ENCODE measurements at regions not wholly inside any gene's neighbourhood (a gene's known extent, or its start where the extent isn't known, plus 50 kb on each side); places are given as distances from the start of the nearest gene placed in this dataset.

GRCh38 chr6:95309545-95309944 lies 267.8 kb upstream of the MANEA start:
- no peaks in the 10 kb centered on the region for H4K20me1 ChIP-seq (ENCODE audit: insufficient read depth, low read length)
- DNase-seq (ENCODE audit: low spot score) (no peak), ATAC-seq (no peak), FAIRE-seq (no peak)
- in situ Hi-C loops (cut with HindIII; ENCODE audit: extremely low pct_ligation_motif_present, low pct_unique_long_range_greater_than_20kb), result no loop called here
- no peaks in the 10 kb centered on the region for H3K27me3 ChIP-seq (ENCODE audit: control insufficient read depth in 1 of 2, insufficient read depth in 2 of 2, low read length in 2 of 2)
- ChIA-PET POLR2A (no interaction called here), CTCF (ENCODE audit: low intra/inter-chr PET ratio, low total read pairs) (no interaction called here)
- no peak overlapping the region for H3K4me3 ChIP-seq (replicated peaks in 1 of 3; ENCODE audit: insufficient read depth in 1 of 3, low read depth in 2 of 3, low read length in 3 of 3)
- TF ChIP-seq FOXP1 (IDR thresholded peaks at IDR 0.05), result no peak
- TF ChIP-seq FOXP1 (CRISPR knock-in tag; IDR thresholded peaks at IDR 0.05), result no peak
- no peak for TF ChIP-seq ARID4A (CRISPR knock-in tag; IDR thresholded peaks at IDR 0.05; ENCODE audit: borderline replicate concordance)
- TF ChIP-seq SNAPC2 (CRISPR knock-in tag; IDR thresholded peaks at IDR 0.05), result no peak
- no peak for TF ChIP-seq DNMT1 (CRISPR knock-in tag; IDR thresholded peaks at IDR 0.05)
- no peak for TF ChIP-seq ZBTB25 (CRISPR knock-in tag; IDR thresholded peaks at IDR 0.05)
- no peak for TF ChIP-seq E2F2 (CRISPR knock-in tag; IDR thresholded peaks at IDR 0.05; ENCODE audit: borderline replicate concordance)
- no peak for TF ChIP-seq ZNF34 (CRISPR knock-in tag; IDR thresholded peaks at IDR 0.05; ENCODE audit: borderline replicate concordance)
- no peak for TF ChIP-seq SNRNP70 (IDR thresholded peaks at IDR 0.05; ENCODE audit: low read depth, low read length)
- no peak for TF ChIP-seq RXRA (CRISPR knock-in tag; IDR thresholded peaks at IDR 0.05)
- TF ChIP-seq ZNF572 (CRISPR knock-in tag; IDR thresholded peaks at IDR 0.05), result no peak
- TF ChIP-seq IKZF5 (CRISPR knock-in tag; IDR thresholded peaks at IDR 0.05), result no peak
- no peak for TF ChIP-seq ZSCAN9 (CRISPR knock-in tag; IDR thresholded peaks at IDR 0.05; ENCODE audit: borderline replicate concordance)
- TF ChIP-seq EED (CRISPR knock-in tag; IDR thresholded peaks at IDR 0.05), result no peak
- TF ChIP-seq ZNF253 (CRISPR knock-in tag; IDR thresholded peaks at IDR 0.05; ENCODE audit: borderline replicate concordance), result no peak
- TF ChIP-seq ZNF230 (CRISPR knock-in tag; IDR thresholded peaks at IDR 0.05), result no peak
- no peak for TF ChIP-seq ZFP37 (CRISPR knock-in tag; IDR thresholded peaks at IDR 0.05; ENCODE audit: borderline replicate concordance)
- H3K9me3 ChIP-seq (ENCODE audit: low read length), result no peaks in the 10 kb centered on the region
- H3K36me3 ChIP-seq (replicated peaks in 1 of 2; ENCODE audit: control insufficient read depth in 1 of 2, insufficient read depth in 2 of 2, low read length in 2 of 2), result no peaks in the 10 kb centered on the region
- no peaks in the 10 kb centered on the region for H3K79me2 ChIP-seq (ENCODE audit: insufficient read depth, low read length)
- H2AFZ ChIP-seq (ENCODE audit: low read length), result no peak overlapping the region
- H3K4me2 ChIP-seq (ENCODE audit: low read depth, low read length), result no peak overlapping the region
- WGBS (ENCODE audit: low lambda C conversion rate), result 3% methylated on average over 3 of the region's 3 CpGs
- H3K9ac ChIP-seq (ENCODE audit: insufficient read depth, low read depth, low read length), result no peak overlapping the region
- BruUV-seq (replicated peaks), result no TSS peak
- H3K4me1 ChIP-seq (ENCODE audit: insufficient read depth, low read length), result no peaks in the 10 kb centered on the region
- no peak overlapping the region for H3K27ac ChIP-seq (ENCODE audit: extremely low read length, insufficient read depth, low read length)
- intact Hi-C loops (cut with micrococcal nuclease; ENCODE audit: unreplicated experiment), result no loop called here
